Stimulated activated CD8-positive, alpha-beta memory T cell treated with anti-CD3 and anti-CD28 coated beads, Interleukin-4, amount 100 ng/mL, for 4 hours (primary cell): ENCODE measurements at regions not wholly inside any gene's neighbourhood (a gene's known extent, or its start where the extent isn't known, plus 50 kb on each side); places are given as distances from the start of the nearest gene placed in this dataset.

Experiments used
- DNase-seq, 2 donors: peaks; one replicate each; pipeline ENCODE4 v3.0.0-alpha.2; 2020; ENCODE audit warnings: low read depth in 2 of 2, low spot score in 1 of 2

DNA sequence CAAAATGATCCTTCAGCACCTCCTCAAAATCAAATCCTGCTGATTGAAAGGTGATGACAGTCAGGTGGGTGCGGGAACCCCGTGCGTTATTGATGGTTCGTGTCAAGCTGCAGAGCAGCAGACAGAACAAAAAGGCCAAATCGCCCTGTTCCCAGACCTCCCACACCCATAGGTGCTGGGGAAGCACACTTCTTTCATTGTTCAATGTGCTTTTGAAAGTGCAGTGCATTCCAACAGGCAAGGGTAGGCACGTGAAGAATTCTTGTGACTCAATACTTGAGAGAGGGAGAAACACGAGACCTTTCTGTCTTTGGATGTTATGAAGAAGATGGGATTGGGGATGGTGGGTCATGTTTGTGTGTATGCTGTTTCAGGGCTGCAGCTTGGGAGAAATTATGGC, 514.0 kb downstream of the MCTP2 start:
- DNase-seq, result no peak

- no peak for DNase-seq
Measured at GRCh38 chr15:94747510-94747909, 516.1 kb downstream of the MCTP2 start.

- no peak for DNase-seq
Measured at GRCh38 chr15:94749811-94750617, 518.7 kb downstream of the MCTP2 start.

- DNase-seq, result no peak
Measured at GRCh38 chr15:94760348-94760747, 529.0 kb downstream of the MCTP2 start.

- no peak for DNase-seq
Measured at GRCh38 chr15:94761574-94761973, 530.2 kb downstream of the MCTP2 start.

DNA sequence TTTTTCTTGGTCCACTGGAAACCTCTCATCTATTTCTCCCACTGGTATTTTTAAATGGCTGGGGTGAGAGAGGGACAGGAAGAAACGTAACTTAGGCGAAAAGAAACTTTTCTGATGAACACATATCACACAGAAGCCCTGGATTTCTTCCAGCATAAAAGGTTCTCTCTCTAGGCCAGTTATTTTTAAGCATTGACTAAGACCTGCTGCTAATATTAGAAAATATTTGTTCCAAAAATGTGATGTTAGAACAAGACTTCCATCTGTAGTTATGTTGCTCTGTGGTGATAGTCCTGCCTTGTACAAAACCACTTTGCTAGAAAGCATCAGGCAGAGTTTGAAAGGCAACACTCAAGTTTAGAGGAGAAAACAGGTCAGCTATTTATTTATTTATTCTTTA, 537.7 kb downstream of the MCTP2 start:
- DNase-seq, result no peak

DNA sequence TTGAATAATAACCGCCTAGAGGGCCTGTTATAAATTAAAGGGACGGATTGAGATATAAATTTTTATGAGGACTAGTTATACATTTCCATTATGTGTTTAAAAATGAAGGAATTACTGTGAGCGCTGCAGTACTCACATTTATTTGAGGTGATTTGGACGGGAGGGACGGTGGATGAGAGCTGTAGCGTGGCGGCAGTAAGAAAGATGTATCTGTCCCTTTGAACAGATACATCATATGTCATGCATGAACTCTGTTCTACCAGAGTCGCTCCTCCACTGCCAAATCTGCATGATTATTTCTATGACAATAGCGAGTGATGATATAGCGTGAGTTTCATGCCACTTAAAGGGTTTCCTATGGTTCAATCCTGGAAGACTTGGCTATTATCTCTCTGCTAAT, 538.8 kb downstream of the MCTP2 start:
- DNase-seq, result no peak

DNA sequence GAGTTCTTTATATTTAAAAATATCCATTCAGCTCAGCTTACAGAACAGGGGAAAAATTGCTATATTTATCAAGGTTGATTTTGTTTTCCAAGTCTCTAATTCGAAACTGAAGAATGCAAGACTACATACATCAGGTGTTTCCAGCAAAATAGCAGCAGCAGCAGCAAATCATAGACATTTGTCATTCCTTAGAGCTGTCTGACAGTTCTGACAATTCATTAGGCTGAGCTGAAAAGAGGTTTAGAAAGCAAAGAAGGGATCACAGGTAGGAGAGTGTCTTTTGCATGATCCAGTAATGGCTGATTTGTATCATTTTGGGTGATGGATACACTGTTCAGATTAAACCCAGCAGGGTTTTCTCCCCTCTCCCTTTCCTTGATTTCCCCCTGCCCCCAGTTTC, 545.7 kb downstream of the MCTP2 start:
- DNase-seq, result no peak

DNA sequence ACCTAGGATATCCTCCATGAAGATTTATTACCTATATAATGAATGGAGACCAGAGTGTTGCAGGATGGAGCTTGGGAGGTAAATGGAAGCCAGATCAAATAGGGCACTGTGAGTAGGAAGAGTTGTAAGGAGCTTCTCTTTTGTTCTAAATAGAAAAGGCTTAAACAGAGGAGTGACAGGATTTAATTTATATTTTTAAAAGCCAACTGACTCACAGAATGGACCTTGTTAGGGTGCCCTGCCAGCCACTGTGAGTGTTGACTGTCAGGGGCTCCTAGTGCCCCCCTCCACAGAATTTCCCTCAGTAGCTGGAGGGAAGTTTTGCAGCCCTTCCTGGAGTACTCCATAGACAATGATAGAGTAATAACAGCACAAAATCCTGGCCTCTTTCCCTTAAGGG, 547.5 kb downstream of the MCTP2 start:
- no peak for DNase-seq

GRCh38 chr15:94780166-94780565, 548.8 kb downstream of the MCTP2 start:
- no peak for DNase-seq

GRCh38 chr15:94785091-94785490, 553.7 kb downstream of the MCTP2 start:
- DNase-seq, result no peak

DNA sequence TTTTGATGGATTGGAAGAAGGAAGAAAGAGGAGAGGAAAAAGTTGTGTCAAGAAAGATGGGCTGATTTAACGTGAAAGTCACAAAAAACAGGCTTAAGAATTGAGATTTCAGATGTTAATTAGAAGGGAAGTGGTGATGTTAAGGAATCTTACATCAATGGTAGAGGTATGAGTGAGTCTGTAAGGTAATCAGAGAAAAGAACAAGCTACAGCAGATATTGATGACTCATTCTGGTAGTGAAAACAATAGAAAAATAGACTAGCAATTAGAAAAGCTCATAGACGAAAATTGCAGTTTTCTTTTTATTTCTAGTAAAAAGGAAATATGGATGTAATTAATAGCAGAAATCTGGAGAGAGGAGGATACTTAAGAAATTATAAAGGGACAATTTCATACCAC, 559.6 kb downstream of the MCTP2 start:
- DNase-seq, result no peak

DNA sequence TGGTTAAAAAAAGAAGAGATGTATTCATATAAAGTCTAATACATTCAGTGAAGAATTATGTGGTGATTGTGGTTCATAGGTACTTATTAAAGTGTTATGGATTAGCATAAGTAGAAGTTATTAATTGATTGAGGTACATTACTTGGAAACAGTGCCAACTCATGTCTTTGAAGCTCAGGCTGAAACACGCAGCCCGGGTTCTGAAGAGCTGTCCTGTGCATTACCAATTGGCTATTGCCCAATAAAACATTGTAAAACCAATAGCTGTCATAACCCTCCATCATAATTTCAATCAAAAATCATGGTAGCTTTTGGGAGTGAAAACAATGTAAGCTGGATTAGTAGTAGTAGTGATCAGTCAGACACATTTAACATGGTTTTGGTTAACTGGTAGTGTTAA, 560.1 kb downstream of the MCTP2 start:
- DNase-seq, result no peak

DNA sequence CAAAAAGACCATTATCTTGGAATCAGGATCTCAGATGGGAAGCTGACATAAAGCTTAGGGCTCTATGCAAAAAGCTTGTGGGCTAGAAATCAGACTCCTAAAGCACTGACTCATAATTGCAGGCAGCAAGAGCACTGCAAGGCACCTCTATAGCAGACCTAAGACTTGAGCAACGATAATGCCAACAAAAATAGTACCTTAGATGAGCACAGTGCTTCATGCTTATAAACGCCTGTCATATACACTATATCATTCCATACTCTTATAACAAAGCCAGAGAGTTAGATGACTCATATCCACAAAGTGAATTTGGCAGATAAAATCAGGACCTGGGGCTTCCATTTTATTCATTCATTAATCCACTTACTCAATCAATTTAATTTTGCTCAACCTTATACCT, 560.8 kb downstream of the MCTP2 start:
- DNase-seq, result no peak

- no peak for DNase-seq
Measured at GRCh38 chr15:94793207-94793606, 561.8 kb downstream of the MCTP2 start.

- DNase-seq, result no peak
Measured at GRCh38 chr15:94793641-94794040, 562.3 kb downstream of the MCTP2 start.

DNA sequence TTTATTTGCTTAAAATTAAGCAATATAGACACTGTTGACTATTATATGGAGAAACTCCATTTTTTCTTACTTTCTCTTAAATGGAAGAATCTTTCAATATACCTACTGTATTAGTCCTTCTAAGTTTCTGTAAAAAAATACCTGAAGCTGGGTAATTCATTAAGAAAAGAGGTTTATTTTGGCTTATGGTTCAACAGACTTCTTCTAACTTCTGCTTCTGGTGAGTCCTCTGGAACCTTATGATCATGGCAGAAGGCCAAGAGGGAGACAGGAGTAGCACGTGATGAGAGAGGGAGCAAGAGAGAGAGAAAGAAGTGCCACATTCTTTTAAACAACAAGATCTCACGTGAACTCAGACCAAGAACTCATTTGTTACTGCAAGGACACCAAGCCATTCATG, 573.3 kb downstream of the MCTP2 start:
- no peak for DNase-seq

- DNase-seq, result no peak
Measured at GRCh38 chr15:94815110-94815731, 583.9 kb downstream of the MCTP2 start.

DNA sequence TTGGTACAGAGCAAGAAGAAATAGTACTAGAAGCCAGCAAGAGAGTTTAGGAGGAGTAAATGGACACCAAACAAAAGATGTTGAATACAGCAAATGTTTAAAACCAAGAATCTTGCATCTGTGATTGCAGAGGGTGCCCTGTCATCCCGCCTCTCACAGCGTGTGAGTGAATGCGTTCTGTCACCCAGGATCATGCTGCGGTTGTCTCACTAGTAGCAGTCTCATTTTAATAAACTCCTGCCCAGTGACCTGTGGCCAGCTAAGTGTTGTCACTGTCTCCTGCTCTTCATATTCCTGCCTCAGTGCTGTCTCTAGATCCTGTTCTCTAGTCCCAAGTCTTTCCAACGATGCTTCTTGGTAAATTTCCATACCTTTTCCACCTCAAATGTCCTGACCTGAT, 584.6 kb downstream of the MCTP2 start:
- no peak for DNase-seq

GRCh38 chr15:94829887-94830884, 598.8 kb downstream of the MCTP2 start:
- DNase-seq, result no peak

- no peak for DNase-seq
Measured at GRCh38 chr15:94834000-94834399, 602.6 kb downstream of the MCTP2 start.

GRCh38 chr15:94834494-94834893, 603.1 kb downstream of the MCTP2 start:
- DNase-seq, result no peak
